Endothelial cell of hepatic sinusoid (primary cell): ENCODE measurements at regions not wholly inside any gene's neighbourhood (a gene's known extent, or its start where the extent isn't known, plus 50 kb on each side); places are given as distances from the start of the nearest gene placed in this dataset.

ENCODE experiments used
- in situ Hi-C: cut with HindIII; loops from 2 replicates; pipeline ENCODE4 v1.10.0; 2017; ENCODE audit warnings: low sequenced_read_pairs

- in situ Hi-C loops, result no loop called here
Observed at GRCh38 chr7:42342381-42342780, 105.4 kb upstream of the GLI3 start.

GRCh38 chr7:42340436-42340835 lies 103.4 kb upstream of the GLI3 start:
- in situ Hi-C loops, result no loop called here

GRCh38 chr7:42338916-42339540 lies 102.0 kb upstream of the GLI3 start:
- in situ Hi-C loops, result no loop called here

- in situ Hi-C loops, result no loop called here
Observed at GRCh38 chr7:42338231-42338915, 101.4 kb upstream of the GLI3 start.

GRCh38 chr7:42337225-42337905 lies 100.4 kb upstream of the GLI3 start:
- in situ Hi-C loops, result no loop called here

- in situ Hi-C loops, result no loop called here
Observed at GRCh38 chr7:42332605-42333222, 95.7 kb upstream of the GLI3 start.

GRCh38 chr7:42319631-42320030 lies 82.6 kb upstream of the GLI3 start:
- in situ Hi-C loops, result loop anchor here (5.0 to 10.0 kb wide), 2 partner anchors 68 to 535 kb away; no protein-coding TSS in a partner anchor

- in situ Hi-C loops, result no loop called here
Observed at GRCh38 chr7:42315631-42316030, 78.6 kb upstream of the GLI3 start.

- in situ Hi-C loops, result no loop called here
Observed at GRCh38 chr7:42315103-42315502, 78.1 kb upstream of the GLI3 start.

- in situ Hi-C loops, result no loop called here
Observed at GRCh38 chr7:42314696-42315095, 77.7 kb upstream of the GLI3 start.

- in situ Hi-C loops, result no loop called here
Observed at GRCh38 chr7:42311195-42311594, 74.2 kb upstream of the GLI3 start.

- in situ Hi-C loops, result no loop called here
Observed at GRCh38 chr7:42292991-42293521, 56.0 kb upstream of the GLI3 start.

GRCh38 chr7:42289473-42289872 lies 52.5 kb upstream of the GLI3 start:
- in situ Hi-C loops, result no loop called here
